HEK293 (cell line): ENCODE measurements at regions not wholly inside any gene's neighbourhood (a gene's known extent, or its start where the extent isn't known, plus 50 kb on each side); places are given as distances from the start of the nearest gene placed in this dataset.

Experiments
- CTCF ChIA-PET: fragments of 350-600 bp; formaldehyde crosslinking; extraction: SDS; loops from one replicate; lab custom pipeline; 2021; ENCODE audit warnings: antibody characterized with exemption; lab: Yijun Ruan, JAX
- POLR2A ChIA-PET: fragments of 300-600 bp; formaldehyde crosslinking; extraction: SDS; loops from one replicate; lab custom pipeline; 2020; ENCODE audit warnings: antibody characterized with exemption, inconsistent platforms; lab: Yijun Ruan, JAX
- H3K27ac ChIP-seq: fragments of 200-500 bp; sonication (Bioruptor generic); 2 replicates; pipeline ENCODE4 v1.5.1; 2014; ENCODE audit warnings: low read depth, low read length, control low read depth, inconsistent platforms; ENCODE audit errors: extremely low read depth
- H3K36me3 ChIP-seq, 2 experiments: fragments of 200-500 bp in 1 of 2; sonication (Bioruptor generic) in 1 of 2; 1 replicate in 1 of 2; 2 replicates in 1 of 2; pipeline ENCODE4 v1.5.1; 2014 to 2017; ENCODE audit warnings: inconsistent platforms in 2 of 2, low read length in 2 of 2; ENCODE audit not compliant: control insufficient read depth in 2 of 2, insufficient read depth in 1 of 2
- H3K4me1 ChIP-seq: fragments of 200-500 bp; sonication (Bioruptor generic); 2 replicates; pipeline ENCODE4 v1.5.1; 2014; ENCODE audit warnings: mild to moderate bottlenecking, low read length, inconsistent platforms; ENCODE audit not compliant: control insufficient read depth, insufficient read depth
- H3K4me3 ChIP-seq: 2 replicates; pipeline ENCODE4 v1.5.1; 2011; ENCODE audit warnings: low read depth, mild to moderate bottlenecking, control low read depth, low read length, moderate library complexity
- H3K9me3 ChIP-seq: fragments of 200-500 bp; sonication (Bioruptor generic); 2 replicates; pipeline ENCODE4 v1.5.1; 2014; ENCODE audit warnings: low read depth, low read length, inconsistent platforms; ENCODE audit not compliant: control insufficient read depth, insufficient read depth
- FEZF1 ChIP-seq: fragments of 450-650 bp; formaldehyde crosslinking; IDR thresholded peaks from 2 replicates; pipeline ENCODE4 v1.5.1; 2016; ENCODE audit warnings: missing biosample characterization, missing genetic modification characterization
- GLIS1 ChIP-seq: fragments of 450-650 bp; formaldehyde crosslinking; IDR thresholded peaks from 2 replicates; pipeline ENCODE4 v1.5.1; 2016; ENCODE audit warnings: missing biosample characterization, missing genetic modification characterization
- KLF16 ChIP-seq: fragments of 450-650 bp; formaldehyde crosslinking; IDR thresholded peaks from 2 replicates; pipeline ENCODE4 v1.5.1; 2017; ENCODE audit warnings: missing biosample characterization, missing genetic modification characterization
- PBX3 ChIP-seq: sonication (generic); formaldehyde crosslinking; IDR thresholded peaks from 2 replicates; pipeline ENCODE4 v1.8.1; 2022; ENCODE audit warnings: mild to moderate bottlenecking, moderate library complexity, missing genetic modification reagents
- REST ChIP-seq: fragments of 450-650 bp; formaldehyde crosslinking; IDR thresholded peaks from 2 replicates; pipeline ENCODE4 v1.5.1; 2016; ENCODE audit warnings: missing biosample characterization, missing genetic modification characterization
- YY2 ChIP-seq: fragments of 450-650 bp; formaldehyde crosslinking; IDR thresholded peaks from 2 replicates; pipeline ENCODE4 v1.5.1; 2016; ENCODE audit warnings: missing biosample characterization, missing genetic modification characterization
- ZBTB11 ChIP-seq: fragments of 450-650 bp; formaldehyde crosslinking; conservative IDR thresholded peaks from 2 replicates; pipeline ENCODE4 v1.5.1; 2016; ENCODE audit warnings: low read depth, missing biosample characterization, missing genetic modification characterization
- ZEB2 ChIP-seq: fragments of 450-650 bp; formaldehyde crosslinking; IDR thresholded peaks from 2 replicates; pipeline ENCODE4 v1.5.1; 2016; ENCODE audit warnings: missing biosample characterization, missing genetic modification characterization
- ZIC2 ChIP-seq: fragments of 450-650 bp; formaldehyde crosslinking; IDR thresholded peaks from 2 replicates; pipeline ENCODE4 v1.5.1; 2016; ENCODE audit warnings: missing biosample characterization, missing genetic modification characterization
- ZNF112 ChIP-seq: fragments of 450-650 bp; formaldehyde crosslinking; IDR thresholded peaks from 2 replicates; pipeline ENCODE4 v1.5.0; 2017; ENCODE audit warnings: missing biosample characterization, missing genetic modification characterization
- ZNF133 ChIP-seq: fragments of 450-650 bp; formaldehyde crosslinking; IDR thresholded peaks from 2 replicates; pipeline ENCODE4 v1.5.1; 2016; ENCODE audit warnings: missing biosample characterization, missing genetic modification characterization
- ZNF174 ChIP-seq: fragments of 450-650 bp; formaldehyde crosslinking; IDR thresholded peaks from 2 replicates; pipeline ENCODE4 v1.5.0; 2017; ENCODE audit warnings: missing biosample characterization, mild to moderate bottlenecking, missing genetic modification characterization
- ZNF335 ChIP-seq: fragments of 450-650 bp; formaldehyde crosslinking; conservative IDR thresholded peaks from 2 replicates; pipeline ENCODE4 v1.5.1; 2016; ENCODE audit warnings: missing biosample characterization, missing genetic modification characterization
- ZNF37A ChIP-seq: fragments of 450-650 bp; IDR thresholded peaks from 2 replicates; pipeline ENCODE4 v1.5.1; 2018; ENCODE audit warnings: missing biosample characterization, missing genetic modification characterization
- ZNF433 ChIP-seq: fragments of 450-650 bp; formaldehyde crosslinking; IDR thresholded peaks from 2 replicates; pipeline ENCODE4 v1.5.1; 2016; ENCODE audit warnings: missing biosample characterization, missing genetic modification characterization, low read depth
- ZNF501 ChIP-seq: fragments of 450-650 bp; formaldehyde crosslinking; IDR thresholded peaks from 2 replicates; pipeline ENCODE4 v1.5.1; 2016; ENCODE audit warnings: missing biosample characterization, missing genetic modification characterization
- ZNF513 ChIP-seq: fragments of 450-650 bp; IDR thresholded peaks from 2 replicates; pipeline ENCODE4 v1.5.1; 2018; ENCODE audit warnings: missing biosample characterization, missing genetic modification characterization
- ZNF530 ChIP-seq: fragments of 450-650 bp; formaldehyde crosslinking; IDR thresholded peaks from 2 replicates; pipeline ENCODE4 v1.5.1; 2016; ENCODE audit warnings: low read depth, missing biosample characterization, missing genetic modification characterization
- ZNF621 ChIP-seq: fragments of 450-650 bp; formaldehyde crosslinking; IDR thresholded peaks from 2 replicates; pipeline ENCODE4 v1.5.1; 2017; ENCODE audit warnings: missing biosample characterization, missing genetic modification characterization
- ZNF629 ChIP-seq: fragments of 450-650 bp; formaldehyde crosslinking; IDR thresholded peaks from 2 replicates; pipeline ENCODE4 v1.5.1; 2017; ENCODE audit warnings: missing biosample characterization, missing genetic modification characterization
- ZNF664 ChIP-seq: fragments of 450-650 bp; formaldehyde crosslinking; IDR thresholded peaks from 2 replicates; pipeline ENCODE4 v1.5.1; 2016; ENCODE audit warnings: missing biosample characterization, missing genetic modification characterization
- TF ChIP-seq, protein P1 (sequence below): fragments of 450-650 bp; formaldehyde crosslinking; IDR thresholded peaks from 2 replicates; pipeline ENCODE4 v1.5.1; 2016; ENCODE audit warnings: missing biosample characterization, missing genetic modification characterization

DNA sequence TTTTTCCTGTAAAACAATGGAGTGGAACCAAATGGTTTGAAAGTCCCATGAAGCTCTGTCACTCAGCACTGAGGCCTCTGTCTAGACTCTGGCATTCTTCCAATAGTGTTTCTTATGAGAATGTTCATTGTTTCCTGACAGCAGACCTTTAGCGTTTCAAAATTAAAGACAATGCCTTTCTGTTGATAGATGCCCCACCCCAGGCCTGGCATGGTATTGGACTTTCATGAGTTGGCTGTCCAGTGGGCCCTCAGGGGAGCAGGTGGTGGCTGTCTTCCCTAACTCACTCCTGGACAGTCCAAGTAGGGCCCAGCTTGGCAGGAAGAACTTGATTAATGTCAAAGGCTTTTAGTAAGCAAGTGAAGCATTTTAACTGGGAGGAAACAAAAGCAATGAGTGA, 186.5 kb upstream of the CCL2 start:
- Histone ChIP-seq H3K36me3 (no peaks in the 10 kb centered on the region), H3K4me3 (no peak overlapping the region)
- no peak for TF ChIP-seq ZNF174 (tag by site-specific recombination)
- no peak for TF ChIP-seq GLIS1 (tag by site-specific recombination)
- no peak for TF ChIP-seq ZNF433 (tag by site-specific recombination)
- no peak for TF ChIP-seq REST (tag by site-specific recombination)
- no peak for TF ChIP-seq YY2
- TF ChIP-seq FEZF1 (tag by site-specific recombination): no peak
- TF ChIP-seq ZNF37A: no peak
- TF ChIP-seq, all 188 proteins: peak for 0
- CTCF ChIA-PET: interaction anchor here (0.6 kb wide), 1 partner anchor 676 kb away, joined by 3 read pairs; no protein-coding TSS in a partner anchor
- POLR2A ChIA-PET: no interaction called here
- Histone ChIP-seq H3K4me1 (no peaks in the 10 kb centered on the region), H3K27ac (no peak overlapping the region), H3K9me3 (no peaks in the 10 kb centered on the region)

DNA sequence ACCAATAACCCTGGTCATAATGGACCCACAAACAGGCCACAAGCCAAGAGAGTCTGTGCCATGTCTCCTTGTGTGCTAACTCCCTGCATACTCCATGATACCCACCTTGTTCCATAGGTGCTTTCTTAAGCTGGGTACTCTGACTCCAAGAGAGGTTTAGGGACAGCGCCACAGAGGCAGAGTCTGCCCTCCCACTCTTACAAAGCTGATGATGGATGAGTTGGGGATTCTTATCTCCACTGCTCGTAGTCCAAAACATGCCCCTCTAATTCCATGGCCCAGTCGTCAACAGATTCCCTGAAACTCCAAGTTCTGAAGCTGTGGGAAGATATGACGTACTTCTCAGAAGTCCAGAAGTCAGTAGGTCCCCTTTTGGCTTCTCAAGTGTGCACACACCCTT, 184.4 kb upstream of the CCL2 start:
- H3K9me3 ChIP-seq: no peaks in the 10 kb centered on the region
- POLR2A ChIA-PET: no interaction called here
- no peaks in the 10 kb centered on the region for H3K4me1 ChIP-seq
- no peaks in the 10 kb centered on the region for H3K36me3 ChIP-seq
- CTCF ChIA-PET: no interaction called here
- H3K4me3 ChIP-seq: no peak overlapping the region
- no peak overlapping the region for H3K27ac ChIP-seq
- TF ChIP-seq ZNF621 (tag by site-specific recombination): no peak
- TF ChIP-seq GLIS1 (tag by site-specific recombination): no peak
- TF ChIP-seq PBX3 (CRISPR knock-in tag): no peak
- no peak for TF ChIP-seq ZNF112 (tag by site-specific recombination)
- no peak for TF ChIP-seq ZNF629
- TF ChIP-seq ZNF133: no peak
- TF ChIP-seq ZNF335 (tag by site-specific recombination): no peak
- no peak for TF ChIP-seq ZNF513 (tag by site-specific recombination)
- no peak for TF ChIP-seq ZNF501 (tag by site-specific recombination)
- TF ChIP-seq ZIC2 (tag by site-specific recombination): no peak
- TF ChIP-seq ZNF530: no peak
- TF ChIP-seq, protein P1, sequence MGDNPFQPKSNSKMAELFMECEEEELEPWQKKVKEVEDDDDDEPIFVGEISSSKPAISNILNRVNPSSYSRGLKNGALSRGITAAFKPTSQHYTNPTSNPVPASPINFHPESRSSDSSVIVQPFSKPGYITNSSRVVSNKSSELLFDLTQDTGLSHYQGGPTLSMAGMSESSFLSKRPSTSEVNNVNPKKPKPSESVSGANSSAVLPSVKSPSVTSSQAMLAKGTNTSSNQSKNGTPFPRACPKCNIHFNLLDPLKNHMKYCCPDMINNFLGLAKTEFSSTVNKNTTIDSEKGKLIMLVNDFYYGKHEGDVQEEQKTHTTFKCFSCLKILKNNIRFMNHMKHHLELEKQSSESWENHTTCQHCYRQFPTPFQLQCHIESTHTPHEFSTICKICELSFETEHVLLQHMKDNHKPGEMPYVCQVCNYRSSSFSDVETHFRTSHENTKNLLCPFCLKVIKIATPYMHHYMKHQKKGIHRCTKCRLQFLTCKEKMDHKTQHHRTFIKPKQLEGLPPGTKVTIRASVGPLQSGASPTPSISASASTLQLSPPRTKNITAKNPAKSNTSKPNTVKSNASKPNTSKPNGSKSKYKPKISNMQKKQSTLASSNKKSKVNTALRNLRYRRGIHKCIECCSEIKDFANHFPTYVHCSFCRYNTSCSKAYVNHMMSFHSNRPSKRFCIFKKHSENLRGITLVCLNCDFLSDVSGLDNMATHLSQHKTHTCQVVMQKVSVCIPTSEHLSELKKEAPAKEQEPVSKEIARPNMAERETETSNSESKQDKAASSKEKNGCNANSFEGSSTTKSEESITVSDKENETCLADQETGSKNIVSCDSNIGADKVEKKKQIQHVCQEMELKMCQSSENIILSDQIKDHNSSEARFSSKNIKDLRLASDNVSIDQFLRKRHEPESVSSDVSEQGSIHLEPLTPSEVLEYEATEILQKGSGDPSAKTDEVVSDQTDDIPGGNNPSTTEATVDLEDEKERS: no peak
- no peak for TF ChIP-seq ZBTB11 (tag by site-specific recombination)
- TF ChIP-seq KLF16 (tag by site-specific recombination): no peak
- no peak for TF ChIP-seq ZEB2 (tag by site-specific recombination)
- TF ChIP-seq ZNF664 (tag by site-specific recombination): no peak
